ENCODE measurements at regions not wholly inside any gene's neighbourhood (a gene's known extent, or its start where the extent isn't known, plus 50 kb on each side); places are given as distances from the start of the nearest gene placed in this dataset.

- TF ChIP-seq YY1 (IDR thresholded peaks at IDR 0.05; ENCODE audit: low read depth) (no peak), EP300 (IDR thresholded peaks at IDR 0.05; ENCODE audit: borderline replicate concordance) (no peak), MAX (IDR thresholded peaks at IDR 0.05) (no peak), REST (IDR thresholded peaks at IDR 0.05; ENCODE audit: low read depth) (no peak), EGR1 (IDR thresholded peaks at IDR 0.05) (no peak), NFIC (IDR thresholded peaks at IDR 0.05) (no peak), ZBTB7A (IDR thresholded peaks at IDR 0.05; ENCODE audit: low read depth) (no peak), USF1 (IDR thresholded peaks at IDR 0.05) (no peak), TAF1 (IDR thresholded peaks at IDR 0.05; ENCODE audit: low read depth) (no peak), RAD21 (IDR thresholded peaks at IDR 0.05; ENCODE audit: low read depth) (no peak)
Observed at GRCh38 chr5:20559845-20560244, 571.8 kb upstream of the CDH18 start.

Data from Ishikawa (cell line).